OCI-LY3 (cell line): ENCODE measurements at regions not wholly inside any gene's neighbourhood (a gene's known extent, or its start where the extent isn't known, plus 50 kb on each side); places are given as distances from the start of the nearest gene placed in this dataset.

Experiments used
- H2AFZ ChIP-seq: fragments of 200-600, 300-600 bp; shearing (Covaris generic); 2 replicates; pipeline ENCODE4 v1.6.0; 2014; ENCODE audit warnings: antibody characterized with exemption, low read depth, low read length
- H3K27ac ChIP-seq: fragments of 200-600, 300-600 bp; sonication (generic); 2 replicates; pipeline ENCODE4 v1.5.1; 2014; ENCODE audit warnings: mild to moderate bottlenecking, low read length, moderate library complexity, mixed read lengths
- H3K27me3 ChIP-seq: fragments of 200-600, 300-600 bp; sonication (generic); 2 replicates; pipeline ENCODE4 v1.6.1; 2014; ENCODE audit warnings: low read depth, low read length, mixed read lengths
- H3K36me3 ChIP-seq: fragments of 200-600, 300-600 bp; sonication (generic); replicated peaks from 2 replicates; pipeline ENCODE3; 2014; ENCODE audit warnings: low read depth, low read length, mixed read lengths
- H3K4me1 ChIP-seq: fragments of 300-600, 200-600 bp; sonication (generic); 2 replicates; pipeline ENCODE4 v1.6.1; 2014; ENCODE audit warnings: low read length, mixed read lengths
- H3K4me2 ChIP-seq: fragments of 200-600, 300-600 bp; sonication (generic); 2 replicates; pipeline ENCODE4 v1.6.1; 2014; ENCODE audit warnings: low read length, mixed read lengths
- H3K4me3 ChIP-seq: fragments of 300-600, 200-600 bp; sonication (generic); 2 replicates; pipeline ENCODE4 v1.5.1; 2014; ENCODE audit warnings: antibody characterized with exemption, mild to moderate bottlenecking, low read length, moderate library complexity
- H3K79me2 ChIP-seq: fragments of 300-600, 200-600 bp; shearing (Covaris generic); 2 replicates; pipeline ENCODE4 v1.6.1; 2014; ENCODE audit warnings: mild to moderate bottlenecking, low read length, mixed read lengths
- H3K9ac ChIP-seq: fragments of 300-600, 200-600 bp; shearing (Covaris generic); 2 replicates; pipeline ENCODE4 v1.6.0; 2014; ENCODE audit warnings: mild to moderate bottlenecking, low read length, moderate library complexity
- H3K9me3 ChIP-seq: fragments of 200-600, 300-600 bp; shearing (Covaris generic); 2 replicates; pipeline ENCODE4 v1.6.1; 2014; ENCODE audit warnings: low read length, mixed read lengths; ENCODE audit not compliant: insufficient read depth
- H4K20me1 ChIP-seq: fragments of 200-600, 300-600 bp; sonication (generic); 2 replicates; pipeline ENCODE4 v1.6.1; 2016; ENCODE audit warnings: low read length, mixed read lengths; ENCODE audit not compliant: insufficient read depth
- EZH2phosphoT487 ChIP-seq: fragments of 200-600 bp; shearing (Covaris generic); IDR thresholded peaks from 2 replicates; pipeline ENCODE4 v1.6.1; 2018; ENCODE audit warnings: antibody characterized with exemption, mixed run types, low read depth
- TF ChIP-seq, protein P1 (sequence below): fragments of 200-600, 300-600 bp; sonication (generic); IDR thresholded peaks from 2 replicates; pipeline ENCODE4 v1.5.1; 2014; ENCODE audit warnings: antibody characterized with exemption, low read length, low read depth

DNA sequence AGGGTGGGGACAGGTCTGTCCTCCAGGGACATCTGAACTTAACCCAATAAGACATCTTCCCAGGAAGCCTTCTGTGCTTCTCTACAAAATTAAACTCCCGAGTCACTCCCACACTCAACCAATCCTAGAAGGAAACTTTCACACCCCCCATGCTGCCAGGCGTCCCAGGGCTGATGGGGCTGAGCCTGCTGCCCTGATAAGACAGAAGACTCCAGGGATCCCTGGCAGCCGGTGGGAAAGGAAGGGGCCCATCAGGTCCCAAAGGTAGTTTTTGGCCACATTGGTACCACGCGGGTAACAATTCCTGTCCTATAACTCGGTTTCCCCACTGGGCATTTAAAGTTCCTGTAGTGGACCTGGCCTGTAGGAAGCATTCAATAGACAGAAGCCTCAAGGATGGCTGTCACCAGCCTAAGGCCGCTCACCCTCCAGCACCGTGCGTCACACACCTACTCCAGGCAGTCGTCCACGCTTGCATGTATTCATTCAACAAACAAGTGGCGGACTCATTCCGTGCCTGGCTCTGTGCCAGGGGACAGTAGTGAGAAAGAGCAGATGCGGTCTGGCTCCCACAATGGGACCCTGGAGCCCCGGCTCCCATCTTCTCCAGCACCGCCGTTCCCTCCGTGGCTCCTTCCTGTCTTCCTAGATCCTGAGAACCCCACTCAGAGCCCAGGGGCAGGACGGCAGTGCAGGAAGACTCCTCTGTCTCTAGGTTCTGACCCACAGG, 465.2 kb downstream of the NPHP4 start:
- H3K79me2 ChIP-seq, result no peaks in the 10 kb centered on the region
- H3K27ac ChIP-seq, result no peak overlapping the region
- no peak overlapping the region for H2AFZ ChIP-seq
- H3K9ac ChIP-seq, result no peak overlapping the region
- H3K36me3 ChIP-seq, result no peaks in the 10 kb centered on the region
- no peaks in the 10 kb centered on the region for H3K27me3 ChIP-seq
- H3K4me2 ChIP-seq, result no peak overlapping the region
- no peak overlapping the region for H3K4me3 ChIP-seq
- no peak for TF ChIP-seq EZH2phosphoT487
- TF ChIP-seq, protein P1, sequence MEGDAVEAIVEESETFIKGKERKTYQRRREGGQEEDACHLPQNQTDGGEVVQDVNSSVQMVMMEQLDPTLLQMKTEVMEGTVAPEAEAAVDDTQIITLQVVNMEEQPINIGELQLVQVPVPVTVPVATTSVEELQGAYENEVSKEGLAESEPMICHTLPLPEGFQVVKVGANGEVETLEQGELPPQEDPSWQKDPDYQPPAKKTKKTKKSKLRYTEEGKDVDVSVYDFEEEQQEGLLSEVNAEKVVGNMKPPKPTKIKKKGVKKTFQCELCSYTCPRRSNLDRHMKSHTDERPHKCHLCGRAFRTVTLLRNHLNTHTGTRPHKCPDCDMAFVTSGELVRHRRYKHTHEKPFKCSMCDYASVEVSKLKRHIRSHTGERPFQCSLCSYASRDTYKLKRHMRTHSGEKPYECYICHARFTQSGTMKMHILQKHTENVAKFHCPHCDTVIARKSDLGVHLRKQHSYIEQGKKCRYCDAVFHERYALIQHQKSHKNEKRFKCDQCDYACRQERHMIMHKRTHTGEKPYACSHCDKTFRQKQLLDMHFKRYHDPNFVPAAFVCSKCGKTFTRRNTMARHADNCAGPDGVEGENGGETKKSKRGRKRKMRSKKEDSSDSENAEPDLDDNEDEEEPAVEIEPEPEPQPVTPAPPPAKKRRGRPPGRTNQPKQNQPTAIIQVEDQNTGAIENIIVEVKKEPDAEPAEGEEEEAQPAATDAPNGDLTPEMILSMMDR, result no peak
- H4K20me1 ChIP-seq, result no peaks in the 10 kb centered on the region
- no peaks in the 10 kb centered on the region for H3K9me3 ChIP-seq
- no peaks in the 10 kb centered on the region for H3K4me1 ChIP-seq

DNA sequence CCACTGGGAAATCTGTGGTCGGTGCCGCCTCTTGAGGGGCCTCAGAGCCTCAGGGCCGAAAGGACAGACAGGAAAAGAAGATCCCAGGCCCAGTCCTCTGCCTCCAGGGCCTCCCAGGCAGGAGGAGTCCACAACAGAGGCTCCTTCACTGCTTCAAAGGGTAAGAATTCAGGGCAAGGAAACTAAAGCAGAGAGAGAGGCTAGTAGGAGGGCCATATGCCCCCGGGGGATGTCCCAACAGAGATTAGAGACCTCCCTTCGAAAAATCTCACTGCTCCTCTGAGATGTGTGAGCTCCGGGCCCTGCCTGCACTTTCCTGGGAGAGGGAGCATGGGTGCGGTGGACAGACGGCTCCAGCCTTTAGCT, 465.9 kb downstream of the NPHP4 start:
- Histone ChIP-seq H3K9me3 (no peaks in the 10 kb centered on the region), H3K36me3 (no peaks in the 10 kb centered on the region), H3K4me1 (no peaks in the 10 kb centered on the region)

DNA sequence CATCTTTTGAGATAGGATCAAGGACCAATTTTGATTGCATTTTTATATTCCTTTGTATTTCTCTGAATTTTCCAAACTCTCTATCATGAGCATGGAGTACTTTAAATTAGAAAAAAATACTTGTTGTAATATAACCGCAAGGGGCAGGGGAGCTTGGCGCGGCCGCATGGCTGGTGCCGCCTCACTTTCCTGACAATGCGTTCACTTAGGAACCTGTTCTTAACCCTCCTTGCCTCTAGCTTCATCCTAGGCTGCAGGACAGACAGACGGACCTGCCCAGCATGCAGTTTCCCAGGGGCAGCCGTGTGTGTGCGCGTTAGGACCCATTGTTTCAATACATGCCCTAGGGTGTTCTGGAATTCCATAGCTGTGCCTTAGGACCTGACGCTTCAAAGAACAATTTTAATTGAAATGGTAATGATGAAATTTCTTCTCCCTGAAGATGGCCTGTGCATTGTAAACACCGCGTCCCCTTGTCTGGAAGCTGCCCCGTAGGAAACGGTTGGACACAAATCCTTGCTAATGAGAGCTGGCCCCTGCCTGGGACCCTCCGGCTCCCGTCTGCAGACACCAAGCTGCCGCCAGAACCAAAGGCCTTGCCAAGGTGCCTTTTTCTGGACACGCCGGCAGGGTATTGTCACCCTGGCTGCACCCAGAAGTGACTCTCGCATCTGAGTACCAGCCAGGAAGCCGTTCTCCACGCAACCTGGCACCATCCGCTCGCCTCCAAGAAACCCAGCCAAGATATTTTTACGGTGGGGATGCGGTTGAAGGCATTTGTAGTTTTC, 466.4 kb downstream of the NPHP4 start:
- Histone ChIP-seq H3K27ac (no peak overlapping the region), H3K36me3 (no peaks in the 10 kb centered on the region), H3K9me3 (no peaks in the 10 kb centered on the region), H3K4me3 (no peak overlapping the region), H2AFZ (no peak overlapping the region), H4K20me1 (no peaks in the 10 kb centered on the region), H3K4me1 (no peaks in the 10 kb centered on the region), H3K27me3 (no peaks in the 10 kb centered on the region), H3K9ac (no peak overlapping the region), H3K79me2 (no peaks in the 10 kb centered on the region), H3K4me2 (no peak overlapping the region)
- TF ChIP-seq EZH2phosphoT487, result no peak
- TF ChIP-seq, protein P1, result no peak

More for the DNA sequence above, 465.9 kb downstream of the NPHP4 start:
- TF ChIP-seq, protein P1, result no peak
- TF ChIP-seq EZH2phosphoT487, result no peak
- H3K4me2 ChIP-seq, result no peak overlapping the region
- H3K27me3 ChIP-seq, result no peaks in the 10 kb centered on the region
- H3K9ac ChIP-seq, result no peak overlapping the region
- H3K4me3 ChIP-seq, result no peak overlapping the region
- no peak overlapping the region for H3K27ac ChIP-seq
- no peaks in the 10 kb centered on the region for H3K79me2 ChIP-seq
- H2AFZ ChIP-seq, result no peak overlapping the region
- no peaks in the 10 kb centered on the region for H4K20me1 ChIP-seq

DNA sequence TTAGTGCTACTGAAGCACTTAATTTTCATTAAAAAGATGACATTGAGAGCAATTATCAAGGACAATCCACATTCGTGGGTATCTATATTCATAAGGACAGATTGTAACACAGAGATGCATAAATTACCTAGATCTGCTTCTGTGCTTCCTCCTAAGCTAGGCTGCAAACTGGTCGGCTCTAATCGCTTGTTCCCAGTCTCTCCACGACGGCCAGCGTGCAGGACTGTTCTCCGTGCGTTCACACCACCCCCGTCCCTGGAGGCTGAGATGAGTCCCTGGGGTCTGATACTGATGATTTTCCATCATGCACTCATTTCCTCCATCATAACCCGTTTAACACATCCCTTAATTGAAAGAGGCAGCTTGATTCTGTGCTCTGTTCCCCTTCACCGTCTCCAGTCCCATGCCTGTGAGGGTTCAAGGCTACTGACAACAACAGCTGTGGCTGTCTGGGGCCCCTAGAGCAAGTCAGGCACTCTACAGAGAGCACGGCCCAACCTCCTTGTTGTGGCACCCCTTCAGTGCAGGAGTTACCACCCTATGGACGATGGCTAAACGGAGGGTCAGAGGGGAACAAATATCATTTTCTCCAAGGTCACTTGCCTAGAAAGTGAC, 469.6 kb downstream of the NPHP4 start:
- H2AFZ ChIP-seq, result no peak overlapping the region
- H3K27me3 ChIP-seq, result no peaks in the 10 kb centered on the region
- H3K27ac ChIP-seq, result no peak overlapping the region
- no peaks in the 10 kb centered on the region for H3K79me2 ChIP-seq
- no peak overlapping the region for H3K4me2 ChIP-seq
- H4K20me1 ChIP-seq, result no peaks in the 10 kb centered on the region
- no peak for TF ChIP-seq EZH2phosphoT487
- TF ChIP-seq, protein P1, result no peak
- no peak overlapping the region for H3K4me3 ChIP-seq
- H3K4me1 ChIP-seq, result no peaks in the 10 kb centered on the region
- no peak overlapping the region for H3K9ac ChIP-seq
- H3K36me3 ChIP-seq, result no peaks in the 10 kb centered on the region
- no peaks in the 10 kb centered on the region for H3K9me3 ChIP-seq
